NCI-H1092 treated with DMSO at 0.1 percent for 48 hours (cell line): ENCODE measurements at regions not wholly inside any gene's neighbourhood (a gene's known extent, or its start where the extent isn't known, plus 50 kb on each side); places are given as distances from the start of the nearest gene placed in this dataset.

Experiments
- DNase-seq: peaks from one replicate; lab custom pipeline; 2025; lab: John Stamatoyannopoulos, UW

- no peak for DNase-seq
Measured at GRCh38 chr14:80146941-80147340, 64.4 kb downstream of the DIO2 start.

GRCh38 chr14:80136358-80136757, 74.9 kb downstream of the DIO2 start:
- DNase-seq: no peak

- DNase-seq: no peak
Measured at GRCh38 chr14:80135305-80136088, 75.8 kb downstream of the DIO2 start.

GRCh38 chr14:80134321-80134720, 77.0 kb downstream of the DIO2 start:
- no peak for DNase-seq

- no peak for DNase-seq
Measured at GRCh38 chr14:80133457-80133856, 77.8 kb downstream of the DIO2 start.

GRCh38 chr14:80127466-80127865, 83.8 kb downstream of the DIO2 start:
- no peak for DNase-seq

- no peak for DNase-seq
Measured at GRCh38 chr14:80124794-80125193, 86.5 kb downstream of the DIO2 start.

- DNase-seq: peak; percentile 98
Measured at GRCh38 chr14:80117876-80118275, 93.4 kb downstream of the DIO2 start.

- DNase-seq: no peak
Measured at GRCh38 chr14:80116157-80116556, 95.1 kb downstream of the DIO2 start.

- DNase-seq: peak; percentile 14
Measured at GRCh38 chr14:80110721-80111120, 100.6 kb downstream of the DIO2 start.

GRCh38 chr14:80109055-80109454, 102.2 kb downstream of the DIO2 start:
- DNase-seq: no peak

- no peak for DNase-seq
Measured at GRCh38 chr14:80108430-80108829, 102.9 kb downstream of the DIO2 start.

GRCh38 chr14:80105488-80105994, 105.8 kb downstream of the DIO2 start:
- DNase-seq: no peak

GRCh38 chr14:80101835-80102234, 109.5 kb downstream of the DIO2 start:
- no peak for DNase-seq

- no peak for DNase-seq
Measured at GRCh38 chr14:80100681-80101080, 110.6 kb downstream of the DIO2 start.

- DNase-seq: no peak
Measured at GRCh38 chr14:80095623-80096022, 115.7 kb downstream of the DIO2 start.

GRCh38 chr14:80087411-80087810, 123.9 kb downstream of the DIO2 start:
- DNase-seq: no peak

GRCh38 chr14:80084196-80084595, 127.1 kb downstream of the DIO2 start:
- no peak for DNase-seq

GRCh38 chr14:80080601-80081000, 130.7 kb downstream of the DIO2 start:
- DNase-seq: no peak

GRCh38 chr14:80078501-80078900, 132.8 kb downstream of the DIO2 start:
- DNase-seq: peak; percentile 98

GRCh38 chr14:80077262-80077661, 134.0 kb downstream of the DIO2 start:
- no peak for DNase-seq

GRCh38 chr14:80074900-80075574, 136.3 kb downstream of the DIO2 start:
- DNase-seq: no peak

GRCh38 chr14:80059041-80059440, 152.3 kb downstream of the DIO2 start:
- no peak for DNase-seq

GRCh38 chr14:80056497-80056801, 154.9 kb downstream of the DIO2 start:
- DNase-seq: no peak
